Epithelial cell of proximal tubule (primary cell): ENCODE measurements at regions not wholly inside any gene's neighbourhood (a gene's known extent, or its start where the extent isn't known, plus 50 kb on each side); places are given as distances from the start of the nearest gene placed in this dataset.
"Not testable (repeated sequence)": the region's sequence is repeated elsewhere in the genome, so short reads cannot be mapped to it uniquely, and the experiment has no call there.

Experiments used
- DNase-seq: peaks from one replicate; pipeline ENCODE4 v3.0.0-alpha.2; 2011; ENCODE audit warnings: low read depth
- H3K4me3 ChIP-seq: 2 replicates; pipeline ENCODE4 v1.5.1; 2011; ENCODE audit warnings: low read depth, mild to moderate bottlenecking, low read length
- CTCF ChIP-seq: conservative IDR thresholded peaks from 2 replicates; pipeline ENCODE4 v1.5.1; 2012; ENCODE audit warnings: low read depth, mild to moderate bottlenecking, low read length

DNA sequence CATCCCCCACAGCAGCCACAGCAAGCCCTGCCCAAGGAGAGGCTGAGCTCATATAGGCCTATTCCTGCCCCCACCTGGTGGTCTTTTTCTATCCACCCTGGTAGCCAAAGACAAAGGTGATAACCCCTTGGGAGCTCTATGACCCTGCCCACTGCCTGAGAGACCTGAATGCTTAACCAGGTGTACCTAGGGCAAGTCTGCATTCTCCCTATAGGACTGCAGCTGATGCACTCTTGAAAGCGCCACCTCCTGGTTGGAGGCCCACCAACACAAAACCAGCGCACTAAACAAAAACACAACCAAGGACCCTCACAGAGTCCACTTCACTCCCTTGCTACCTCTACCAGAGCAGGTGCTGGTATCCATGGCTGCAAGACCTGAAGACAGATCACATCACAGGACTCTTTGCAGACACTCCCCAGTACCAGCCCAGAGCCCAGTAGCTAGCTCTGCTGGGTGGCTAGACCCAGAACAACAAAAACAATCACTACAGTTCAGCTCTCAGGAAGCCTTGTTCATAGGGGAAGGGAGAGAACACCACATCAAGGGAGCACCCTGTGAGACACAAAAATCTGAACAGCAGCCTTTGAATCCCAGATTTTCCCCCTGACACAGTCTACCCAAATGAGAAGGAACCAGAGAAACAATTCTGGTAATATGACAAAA is 72.8 kb upstream of the SORL1 start:
- peak; percentile 8 for TF ChIP-seq CTCF
- not testable (repeated sequence) for DNase-seq, H3K4me3 ChIP-seq

DNA sequence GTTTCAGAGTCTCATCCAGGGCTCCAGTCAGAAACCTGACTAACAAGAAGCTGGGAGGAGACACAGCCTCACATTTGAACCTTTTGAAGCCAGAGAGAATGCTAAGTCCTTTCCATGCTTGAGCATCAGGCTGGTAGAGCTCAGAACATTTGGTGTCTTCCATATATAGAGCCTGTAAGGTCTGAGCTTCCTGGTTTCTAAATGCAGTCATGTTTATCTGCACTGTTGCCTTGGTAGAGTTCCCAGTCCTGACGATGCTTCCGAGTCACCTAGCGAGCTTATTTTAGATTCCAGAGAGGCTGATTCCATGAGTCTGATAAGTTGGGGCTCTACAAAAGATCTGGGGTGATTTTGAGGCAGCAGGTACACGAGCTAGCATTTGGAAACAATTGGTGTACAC is 68.4 kb upstream of the SORL1 start:
- no peak overlapping the region for H3K4me3 ChIP-seq
- no peak for TF ChIP-seq CTCF
- DNase-seq, result no peak

DNA sequence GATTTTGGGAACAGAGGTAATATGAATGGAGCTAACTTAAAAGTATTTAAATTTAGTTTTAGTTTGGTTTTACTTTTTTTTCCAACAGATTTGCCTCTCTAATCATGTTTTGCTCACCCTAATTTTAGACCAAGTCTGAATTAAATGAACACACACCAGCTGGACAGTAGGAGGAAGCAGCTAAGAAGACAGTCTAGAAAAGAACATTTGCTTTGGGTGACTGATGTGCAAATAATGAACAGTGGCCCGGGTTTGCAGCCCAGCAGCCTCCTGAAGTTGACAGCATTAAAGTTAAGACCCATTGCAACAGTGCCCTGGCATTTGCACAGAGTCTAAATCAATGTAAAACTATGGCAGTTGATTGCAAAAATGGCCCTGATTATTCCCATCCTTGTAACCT is 66.4 kb upstream of the SORL1 start:
- DNase-seq, result no peak
- TF ChIP-seq CTCF, result no peak
- no peak overlapping the region for H3K4me3 ChIP-seq
